ENCODE measurements at regions not wholly inside any gene's neighbourhood (a gene's known extent, or its start where the extent isn't known, plus 50 kb on each side); places are given as distances from the start of the nearest gene placed in this dataset.

- no peak overlapping the region for H3K4me3 ChIP-seq
- TF ChIP-seq CTCF (IDR thresholded peaks at IDR 0.05), result no peak
- DNase-seq (ENCODE audit: low spot score), result no peak
- H3K27ac ChIP-seq, result no peak overlapping the region
- H3K4me1 ChIP-seq, result no peaks in the 10 kb centered on the region
- H3K36me3 ChIP-seq, result no peaks in the 10 kb centered on the region
- no peaks in the 10 kb centered on the region for H3K9me3 ChIP-seq
- H3K27me3 ChIP-seq, result no peaks in the 10 kb centered on the region
Observed at GRCh38 chr12:20232931-20233675, 135.2 kb upstream of the PDE3A start.

GRCh38 chr12:20234474-20234873, 133.9 kb upstream of the PDE3A start:
- Histone ChIP-seq H3K9me3 (no peaks in the 10 kb centered on the region), H3K36me3 (no peaks in the 10 kb centered on the region), H3K27me3 (no peaks in the 10 kb centered on the region), H3K4me3 (no peak overlapping the region), H3K4me1 (no peaks in the 10 kb centered on the region), H3K27ac (no peak overlapping the region)
- TF ChIP-seq CTCF (IDR thresholded peaks at IDR 0.05), result no peak
- no peak for DNase-seq (ENCODE audit: low spot score)

- TF ChIP-seq CTCF (IDR thresholded peaks at IDR 0.05), result no peak
- no peaks in the 10 kb centered on the region for H3K9me3 ChIP-seq
- no peaks in the 10 kb centered on the region for H3K27me3 ChIP-seq
- H3K4me3 ChIP-seq, result no peak overlapping the region
- no peaks in the 10 kb centered on the region for H3K4me1 ChIP-seq
- H3K36me3 ChIP-seq, result no peaks in the 10 kb centered on the region
- no peak for DNase-seq (ENCODE audit: low spot score)
- no peak overlapping the region for H3K27ac ChIP-seq
Observed at GRCh38 chr12:20237091-20237490, 131.2 kb upstream of the PDE3A start.

GRCh38 chr12:20245491-20245890, 122.8 kb upstream of the PDE3A start:
- no peak for TF ChIP-seq CTCF (IDR thresholded peaks at IDR 0.05)

GRCh38 chr12:20248646-20249045, 119.7 kb upstream of the PDE3A start:
- no peak for TF ChIP-seq CTCF (IDR thresholded peaks at IDR 0.05)
- peaks cover 0 to 7% of the 10 kb centered on the region in 2 donors for H3K9me3 ChIP-seq
- no peak overlapping the region for H3K4me3 ChIP-seq
- H3K27me3 ChIP-seq, result no peaks in the 10 kb centered on the region
- no peaks in the 10 kb centered on the region for H3K36me3 ChIP-seq
- no peak overlapping the region for H3K27ac ChIP-seq
- H3K4me1 ChIP-seq, result no peaks in the 10 kb centered on the region
- DNase-seq (ENCODE audit: low spot score), result no peak

More at GRCh38 chr12:20245491-20245890, 122.8 kb upstream of the PDE3A start:
- Histone ChIP-seq H3K27ac (no peak overlapping the region), H3K36me3 (no peaks in the 10 kb centered on the region), H3K27me3 (no peaks in the 10 kb centered on the region), H3K9me3 (peaks cover 0 to 7% of the 10 kb centered on the region in 2 donors), H3K4me1 (no peaks in the 10 kb centered on the region), H3K4me3 (no peak overlapping the region)
- no peak for DNase-seq (ENCODE audit: low spot score)

GRCh38 chr12:20250761-20251160, 117.6 kb upstream of the PDE3A start:
- Histone ChIP-seq H3K36me3 (no peaks in the 10 kb centered on the region), H3K4me3 (no peak overlapping the region), H3K9me3 (peaks cover 0 to 7% of the 10 kb centered on the region in 2 donors), H3K27ac (no peak overlapping the region), H3K4me1 (no peaks in the 10 kb centered on the region), H3K27me3 (no peaks in the 10 kb centered on the region)
- TF ChIP-seq CTCF (IDR thresholded peaks at IDR 0.05), result no peak
- no peak for DNase-seq (ENCODE audit: low spot score)
